ENCODE measurements at regions not wholly inside any gene's neighbourhood (a gene's known extent, or its start where the extent isn't known, plus 50 kb on each side); places are given as distances from the start of the nearest gene placed in this dataset.

- TF ChIP-seq CTCF (IDR thresholded peaks at IDR 0.05), result no peak
- TF ChIP-seq POLR2A (IDR thresholded peaks at IDR 0.05), result no peak
These were observed 76.5 kb downstream of the RTL9 start for GRCh38 chrX:110435196-110435595.
